Omental fat pad (tissue), 3 donors: ENCODE measurements at regions not wholly inside any gene's neighbourhood (a gene's known extent, or its start where the extent isn't known, plus 50 kb on each side); places are given as distances from the start of the nearest gene placed in this dataset.

Source experiments
- ATAC-seq: fragments of 150-250 bp; one replicate; pipeline ENCODE4 v1.9.1; 2016; ENCODE audit warnings: mild to moderate bottlenecking, moderate library complexity; ENCODE audit not compliant: low FRiP score
- DNase-seq: peaks from one replicate; pipeline ENCODE4 v3.0.0-alpha.2; 2019; ENCODE audit warnings: low spot score
- CTCF ChIP-seq, 3 donors: fragments of 450-650 bp; IDR thresholded peaks; one replicate each; pipeline ENCODE4 v1.5.1; 2016 to 2017; ENCODE audit warnings: antibody characterized with exemption in 3 of 3, mild to moderate bottlenecking in 3 of 3, moderate library complexity in 2 of 3

- no peak for TF ChIP-seq CTCF (IDR thresholded peaks at IDR 0.05)
- no peak for DNase-seq
- ATAC-seq, result no peak
These were observed 363.9 kb downstream of the PREX1 start for GRCh38 chr20:48463916-48464315.

- no peak for ATAC-seq
- no peak for TF ChIP-seq CTCF (IDR thresholded peaks at IDR 0.05)
- DNase-seq, result no peak
These were observed 364.6 kb downstream of the PREX1 start for GRCh38 chr20:48463096-48463720.

GRCh38 chr20:48461735-48462119 lies 366.1 kb downstream of the PREX1 start:
- ATAC-seq (no peak), DNase-seq (no peak)
- no peak for TF ChIP-seq CTCF (IDR thresholded peaks at IDR 0.05)

GRCh38 chr20:48461091-48461734 lies 366.6 kb downstream of the PREX1 start:
- DNase-seq (no peak), ATAC-seq (no peak)
- TF ChIP-seq CTCF (IDR thresholded peaks at IDR 0.05), result no peak

- DNase-seq (no peak), ATAC-seq (no peak)
- TF ChIP-seq CTCF (IDR thresholded peaks at IDR 0.05), result no peak
These were observed 367.1 kb downstream of the PREX1 start for GRCh38 chr20:48460681-48461080.

GRCh38 chr20:48459722-48460395 lies 367.9 kb downstream of the PREX1 start:
- no peak for DNase-seq
- ATAC-seq, result no peak
- no peak for TF ChIP-seq CTCF (IDR thresholded peaks at IDR 0.05)
